Erythroblast (primary cell): ENCODE measurements at regions not wholly inside any gene's neighbourhood (a gene's known extent, or its start where the extent isn't known, plus 50 kb on each side); places are given as distances from the start of the nearest gene placed in this dataset.

Source experiments
- GATA1 ChIP-seq: IDR thresholded peaks from 2 replicates; pipeline ENCODE4 v1.6.1; 2011; ENCODE audit warnings: low read depth, mild to moderate bottlenecking, control low read depth, low read length, moderate library complexity
- POLR2A ChIP-seq: IDR thresholded peaks from 2 replicates; pipeline ENCODE4 v1.6.1; 2011; ENCODE audit warnings: mild to moderate bottlenecking, low read length

DNA sequence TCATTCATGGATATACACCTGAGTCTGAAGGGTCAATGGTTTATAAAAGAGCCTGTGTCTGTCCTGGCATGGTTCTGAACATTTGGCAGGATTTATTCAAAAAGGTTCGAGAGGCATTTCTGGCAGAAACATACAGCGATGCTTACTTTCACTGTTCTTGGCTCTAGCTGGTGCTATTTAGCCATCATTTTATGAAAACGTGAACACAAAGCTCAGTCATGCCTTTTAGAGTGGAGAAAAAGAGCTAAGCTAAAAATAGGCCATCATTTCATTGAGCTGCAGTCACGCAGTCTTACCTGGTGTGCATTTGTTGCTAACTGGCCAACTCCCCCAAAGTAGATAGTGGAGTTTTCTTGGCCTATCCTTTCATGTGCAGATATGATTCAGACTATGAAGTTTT lies 1209.5 kb downstream of the SLC16A7 start:
- TF ChIP-seq POLR2A = no peak
- TF ChIP-seq GATA1 = no peak
